OCI-LY3 (cell line): ENCODE measurements at regions not wholly inside any gene's neighbourhood (a gene's known extent, or its start where the extent isn't known, plus 50 kb on each side); places are given as distances from the start of the nearest gene placed in this dataset.

Experiments
- CTCF ChIP-seq: fragments of 200-600, 300-600 bp; sonication (generic); IDR thresholded peaks from 2 replicates; pipeline ENCODE4 v1.5.1; 2014; ENCODE audit warnings: antibody characterized with exemption, low read length, low read depth
- EZH2phosphoT487 ChIP-seq: fragments of 200-600 bp; shearing (Covaris generic); IDR thresholded peaks from 2 replicates; pipeline ENCODE4 v1.6.1; 2018; ENCODE audit warnings: antibody characterized with exemption, mixed run types, low read depth

GRCh38 chr10:131531265-131532190, 220.0 kb upstream of the TCERG1L start:
- TF ChIP-seq CTCF (no peak), EZH2phosphoT487 (no peak)
